HG03135 (cell line): ENCODE measurements at regions not wholly inside any gene's neighbourhood (a gene's known extent, or its start where the extent isn't known, plus 50 kb on each side); places are given as distances from the start of the nearest gene placed in this dataset.
"Not testable (repeated sequence)": the region's sequence is repeated elsewhere in the genome, so short reads cannot be mapped to it uniquely, and the experiment has no call there.

Experiments
- ATAC-seq: cut with Tn5 transposase; IDR thresholded peaks from one replicate; pipeline ENCODE4 v1.9.1; 2021; ENCODE audit warnings: mild to moderate bottlenecking, moderate library complexity; ENCODE audit not compliant: unreplicated experiment

DNA sequence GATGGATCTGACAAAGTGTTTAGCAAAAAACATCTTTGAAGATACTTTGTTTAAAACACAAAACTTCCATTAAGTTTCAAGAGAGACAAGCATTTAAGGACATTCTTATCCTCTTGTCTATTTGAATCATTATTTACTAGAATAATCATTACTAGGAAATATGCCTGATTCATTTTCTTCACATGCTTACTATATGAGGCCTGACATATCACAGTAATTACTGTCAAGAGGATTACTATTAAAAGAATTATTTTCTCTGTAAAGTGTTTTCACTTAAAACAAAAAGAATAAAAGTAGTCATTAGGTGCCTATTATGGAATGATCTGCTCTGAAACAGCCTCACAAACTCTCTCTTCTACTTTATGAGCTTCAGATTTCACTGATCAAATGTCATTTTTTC is 402.1 kb upstream of the MGAT4C start:
- ATAC-seq, result no peak

DNA sequence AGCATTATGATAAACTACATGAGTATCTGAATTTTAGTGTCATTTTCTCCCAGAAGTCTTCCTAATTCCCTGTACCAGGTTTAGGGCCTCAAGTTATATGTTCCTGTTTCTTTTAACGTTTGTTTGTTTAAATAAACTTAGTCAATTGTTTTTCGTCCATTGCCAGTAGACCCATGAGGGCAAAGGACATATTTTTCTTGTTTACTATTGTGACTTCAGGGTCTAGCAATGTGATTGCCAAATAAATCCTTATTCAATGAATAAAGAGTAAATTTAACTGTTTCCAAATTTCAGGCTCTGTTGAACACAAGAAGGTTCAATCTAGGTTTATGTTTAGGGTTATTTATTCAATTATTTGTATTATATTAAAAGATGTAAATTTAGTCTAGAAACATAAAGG is 391.6 kb upstream of the MGAT4C start:
- ATAC-seq, result no peak

DNA sequence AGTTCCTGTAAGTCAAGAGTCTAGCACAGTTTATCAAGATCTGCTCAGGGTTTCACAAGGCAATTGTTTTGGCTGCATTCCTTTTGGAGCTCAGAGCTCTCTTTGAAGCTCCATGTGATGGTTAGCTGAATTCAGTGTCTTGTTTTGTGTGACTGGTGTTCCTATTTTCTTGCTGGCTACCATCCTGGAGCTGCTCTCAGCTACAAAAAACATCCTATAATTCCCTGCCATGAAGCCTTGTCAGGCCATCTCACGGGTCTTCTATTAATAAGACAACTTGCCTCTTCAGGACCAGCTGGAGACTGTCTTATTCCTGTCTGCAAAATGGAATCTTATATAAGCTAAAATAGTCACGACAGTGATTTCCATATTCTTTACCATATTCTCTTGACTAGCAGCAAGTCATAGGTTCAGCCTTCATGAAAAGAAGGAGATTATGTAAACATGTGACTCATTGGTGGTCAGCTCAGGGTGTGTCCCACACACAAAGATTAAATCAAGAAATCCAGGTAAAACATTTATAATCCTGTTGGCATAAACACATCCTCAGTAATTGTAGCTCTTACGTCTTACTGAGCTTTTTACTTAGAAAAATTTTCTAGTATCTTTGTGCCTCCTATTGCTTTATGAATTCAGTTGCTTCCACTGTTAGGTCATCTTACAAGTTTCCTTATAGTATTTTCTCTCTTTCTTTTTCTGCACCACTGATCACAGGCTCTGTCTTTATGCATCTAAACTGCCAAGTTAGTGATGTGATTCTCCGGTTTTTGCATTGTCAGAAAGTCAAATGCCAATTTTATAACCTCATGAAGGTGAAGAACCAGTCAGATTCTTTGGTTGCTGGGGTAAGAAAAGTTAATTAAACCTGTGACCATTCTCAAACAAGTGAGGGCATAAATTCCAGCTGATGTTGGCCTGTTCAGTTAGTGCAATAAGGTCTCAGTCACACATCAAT is 378.5 kb upstream of the MGAT4C start:
- ATAC-seq, result no peak

DNA sequence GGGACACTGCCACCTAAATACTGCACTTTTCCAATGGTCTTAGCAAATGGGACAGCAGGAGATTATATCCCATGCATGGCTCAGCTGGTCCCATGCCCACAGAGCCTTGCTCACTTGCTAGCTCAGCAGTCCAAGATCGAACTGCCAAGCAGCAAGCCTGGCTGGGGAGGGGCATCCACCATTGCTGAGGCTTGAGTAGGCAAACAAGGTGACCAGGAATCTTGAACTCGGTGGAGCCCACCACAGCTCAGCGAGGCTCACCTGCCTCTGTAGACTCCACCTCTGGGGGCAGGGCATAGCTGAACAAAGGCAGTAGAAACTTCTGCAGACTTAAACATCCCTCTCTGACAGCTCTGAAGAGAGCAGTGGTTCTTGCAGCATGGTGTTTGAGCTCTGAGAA is 370.8 kb upstream of the MGAT4C start:
- no peak for ATAC-seq

DNA sequence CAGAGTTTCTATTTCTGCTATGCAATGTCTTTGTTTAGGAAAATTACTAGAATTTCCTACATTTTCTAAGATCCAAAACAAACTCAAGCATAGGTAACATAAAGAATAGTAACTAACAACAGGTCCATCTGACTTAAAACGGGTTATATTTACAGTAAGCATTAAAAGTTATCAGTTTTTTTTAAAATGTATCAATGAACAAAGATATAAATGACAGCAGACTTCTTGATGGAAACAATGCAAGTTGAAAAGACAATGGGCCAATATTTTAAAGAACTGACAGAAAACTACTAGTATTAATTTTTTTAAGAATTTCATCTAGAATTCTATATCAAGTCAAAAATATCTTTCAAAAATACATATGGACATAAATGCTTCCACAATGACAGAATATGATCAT is 367.1 kb upstream of the MGAT4C start:
- no peak for ATAC-seq

DNA sequence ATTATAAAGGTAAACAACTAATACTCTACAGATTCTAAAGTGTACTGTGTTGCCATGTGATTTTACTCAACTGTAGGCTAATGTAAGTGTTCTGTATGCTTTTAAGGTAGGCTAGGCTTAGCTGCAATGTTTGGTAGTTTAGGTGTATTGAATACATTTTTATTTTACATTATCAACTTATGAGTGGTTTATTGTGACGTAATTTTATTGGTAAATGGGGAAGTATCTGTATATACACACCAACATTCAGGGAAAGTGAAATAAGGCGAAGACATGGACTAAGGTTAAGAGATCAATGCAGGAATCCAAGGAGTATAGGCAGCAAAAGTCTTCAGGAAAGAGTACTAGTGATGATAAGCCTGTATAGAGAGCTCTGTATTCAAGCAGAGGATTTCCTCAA is 365.8 kb upstream of the MGAT4C start:
- no peak for ATAC-seq

DNA sequence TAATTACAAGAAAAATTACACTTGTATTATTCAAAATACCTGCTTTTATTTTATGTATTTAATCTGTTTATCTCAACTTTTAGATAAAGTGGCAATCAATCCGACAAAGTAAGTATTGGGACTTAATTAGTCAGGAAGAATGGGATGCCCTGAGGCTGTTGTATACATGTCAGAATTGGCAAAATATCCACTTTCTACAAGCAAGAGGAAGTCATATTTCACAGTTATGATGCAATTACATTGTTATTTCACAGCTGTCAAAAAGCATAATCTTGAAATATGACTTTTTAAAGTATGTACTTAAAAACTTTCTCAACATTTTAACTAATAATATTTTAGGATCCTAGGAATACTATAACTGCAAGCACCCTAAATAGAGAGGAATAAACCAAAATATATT is 357.1 kb upstream of the MGAT4C start:
- no peak for ATAC-seq

DNA sequence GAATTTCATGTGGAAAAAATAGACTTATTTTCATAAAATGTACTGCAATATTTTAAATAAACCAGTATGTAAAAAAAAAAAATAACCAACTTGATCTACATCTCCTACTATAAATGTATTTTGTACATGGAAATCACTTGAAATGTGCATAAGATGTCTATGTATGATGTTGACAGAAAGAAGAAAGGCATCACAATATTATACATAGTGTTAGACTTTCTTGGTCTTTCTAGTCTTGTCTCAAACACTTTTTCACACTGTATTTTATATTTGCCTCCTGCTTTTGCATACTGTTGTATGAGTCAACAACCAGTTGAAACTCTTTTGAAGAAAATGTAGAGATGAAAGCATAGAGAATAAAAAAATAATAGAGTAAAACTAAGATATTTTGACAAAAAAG is 352.4 kb upstream of the MGAT4C start:
- ATAC-seq, result no peak

DNA sequence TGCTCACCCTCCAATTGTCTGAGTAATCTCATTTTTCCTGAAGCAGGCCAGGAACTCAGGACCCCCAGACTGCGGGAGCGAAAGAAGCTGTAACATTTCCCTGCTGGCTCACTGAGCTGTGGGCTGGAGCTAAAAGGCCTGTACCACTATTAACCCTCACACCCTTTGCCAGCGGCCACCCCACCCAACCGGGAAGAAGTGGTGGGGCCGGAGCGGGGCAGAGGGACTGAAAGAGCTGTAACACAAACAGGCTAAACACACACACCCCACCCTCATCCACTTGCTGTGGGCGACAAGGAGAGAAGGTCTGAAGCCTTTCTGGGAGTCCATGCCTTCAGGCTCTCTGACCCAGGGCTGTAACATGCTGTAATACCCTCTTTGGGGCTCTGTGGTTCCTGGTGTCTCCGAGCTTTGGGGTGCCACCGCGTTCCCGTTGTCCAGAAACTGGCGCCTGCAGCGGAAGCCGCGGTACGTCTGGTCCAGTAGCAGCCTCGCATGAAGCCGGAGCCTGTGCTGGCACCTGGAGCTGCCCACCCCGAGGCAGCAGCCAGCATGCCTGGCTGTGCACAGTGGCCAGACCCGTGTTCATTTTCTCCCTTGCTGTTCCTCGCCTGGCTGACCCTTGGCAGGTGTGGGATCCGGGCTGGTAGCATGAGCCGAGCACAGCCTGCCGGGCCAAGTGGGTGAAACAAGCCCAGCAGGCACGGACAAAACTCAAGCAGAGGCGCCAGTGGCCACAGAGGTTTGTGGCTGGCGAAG is 345.5 kb upstream of the MGAT4C start:
- ATAC-seq, result no peak

DNA sequence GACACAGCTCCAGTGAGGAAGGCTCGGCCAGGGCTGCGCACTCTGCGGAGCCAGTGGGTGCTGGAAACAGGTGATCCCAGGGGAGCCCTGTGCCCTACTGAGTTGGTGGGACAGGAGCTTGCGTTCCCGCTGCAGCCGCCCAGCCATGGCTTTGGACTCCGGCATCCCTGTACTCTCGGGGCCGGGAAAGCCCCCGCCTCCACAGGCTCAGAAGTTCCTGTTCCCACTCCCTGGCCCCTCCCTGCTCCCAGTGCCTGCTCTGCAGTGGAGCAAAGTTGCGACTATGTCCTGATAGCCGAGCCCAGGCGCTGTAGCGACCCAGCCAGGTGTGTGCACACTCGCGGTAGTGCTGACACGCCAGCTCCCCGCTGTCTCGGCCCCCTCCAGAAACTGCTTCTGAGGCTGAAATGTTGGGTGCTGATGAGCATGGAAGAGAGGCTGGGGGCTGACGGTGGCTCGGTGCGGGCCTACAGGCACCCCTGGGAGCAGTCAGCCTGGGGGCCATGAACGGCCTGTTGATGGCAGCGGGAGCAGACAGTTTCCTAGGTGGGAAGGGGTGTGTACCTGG is 344.6 kb upstream of the MGAT4C start:
- ATAC-seq, result no peak

DNA sequence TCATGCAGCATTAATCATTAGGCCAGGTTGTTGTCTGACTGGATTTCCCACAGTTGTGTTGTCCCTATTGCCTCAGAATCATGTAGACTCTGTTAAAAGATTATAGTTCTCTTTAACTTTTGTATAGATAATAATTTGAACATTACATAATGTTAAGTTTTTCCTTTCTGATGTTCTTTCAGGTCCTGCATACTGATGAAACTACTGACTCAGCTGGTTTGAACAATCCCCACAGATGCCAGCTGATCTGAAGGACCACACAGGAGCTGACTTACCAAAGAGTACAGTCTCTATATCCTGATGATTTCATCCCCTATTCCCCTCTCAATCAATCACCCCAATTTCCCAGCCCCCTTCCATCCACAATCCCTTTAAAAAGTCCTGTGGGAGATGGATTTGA is 341.2 kb upstream of the MGAT4C start:
- no peak for ATAC-seq

DNA sequence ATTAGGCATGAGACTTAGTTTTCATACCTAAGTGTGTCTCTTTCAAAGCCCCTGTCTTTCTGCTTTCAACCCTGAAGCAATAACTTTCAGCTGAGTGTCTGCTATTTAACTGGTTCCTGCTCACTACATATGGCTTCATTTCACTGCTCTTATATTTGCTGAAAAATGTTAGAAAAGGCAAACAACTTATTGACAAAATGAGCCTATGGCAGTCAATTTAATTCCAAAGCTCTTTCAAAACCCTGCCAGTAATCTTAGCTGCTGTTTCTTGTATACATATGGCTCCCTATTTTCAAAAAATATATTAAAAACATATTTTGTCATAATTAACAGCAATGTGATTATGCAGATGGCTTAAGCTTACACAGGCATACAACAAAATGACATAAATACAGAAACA is 334.1 kb upstream of the MGAT4C start:
- no peak for ATAC-seq

DNA sequence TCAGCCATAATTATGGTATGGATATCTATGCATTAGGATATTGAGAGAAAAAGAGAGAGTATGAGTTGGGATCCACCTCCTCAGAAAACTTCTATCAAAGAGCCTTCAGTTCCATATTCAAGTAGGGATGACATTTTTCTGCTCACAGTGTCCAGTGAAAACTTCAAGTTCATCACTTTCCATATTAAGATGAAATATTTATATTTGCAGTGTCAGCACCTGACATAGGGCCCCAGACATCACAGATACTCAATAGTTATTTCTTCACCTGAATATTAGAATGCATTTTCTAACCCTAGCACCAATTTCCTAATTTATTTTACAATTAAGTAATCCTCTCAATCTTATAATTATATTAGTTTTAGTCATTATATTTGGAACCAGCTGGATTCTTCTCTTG is 318.0 kb upstream of the MGAT4C start:
- no peak for ATAC-seq

DNA sequence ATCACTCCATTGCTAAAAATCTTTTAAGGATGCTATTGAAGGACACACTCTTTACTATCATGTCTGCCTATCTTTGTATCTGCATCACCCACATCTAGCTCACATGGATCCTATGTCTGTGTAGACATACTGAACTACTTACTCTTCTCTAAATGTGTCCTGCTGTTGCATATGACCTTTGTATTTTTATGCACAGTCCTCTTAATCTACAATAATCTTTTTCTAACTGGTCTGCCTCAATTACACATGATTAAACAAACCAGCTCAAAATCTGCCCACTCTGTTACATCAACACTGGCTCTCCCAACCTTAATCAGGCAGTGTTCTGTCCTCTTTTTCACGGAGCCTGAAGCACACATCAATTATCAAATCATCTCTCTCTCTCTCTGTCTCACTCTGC is 316.3 kb upstream of the MGAT4C start:
- no peak for ATAC-seq

DNA sequence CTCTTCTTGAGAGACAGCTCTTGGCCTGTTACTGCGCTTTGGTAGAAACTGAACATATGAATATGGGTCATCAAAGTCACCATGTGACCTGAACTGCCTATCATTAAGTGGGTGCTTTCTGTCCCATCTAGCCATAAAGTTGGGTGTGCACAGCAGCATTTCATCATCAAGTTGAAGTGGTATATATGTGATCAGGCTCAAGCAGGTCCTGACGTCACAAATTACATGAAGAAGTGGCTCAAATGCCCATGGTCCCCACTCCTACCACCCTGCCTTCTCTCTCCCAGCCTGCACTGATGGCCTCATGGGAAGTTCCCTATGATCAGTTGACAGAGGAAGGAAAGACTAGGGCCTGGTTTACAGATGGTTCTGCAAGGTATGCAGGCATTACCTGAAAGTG is 308.8 kb upstream of the MGAT4C start:
- ATAC-seq, result no peak

DNA sequence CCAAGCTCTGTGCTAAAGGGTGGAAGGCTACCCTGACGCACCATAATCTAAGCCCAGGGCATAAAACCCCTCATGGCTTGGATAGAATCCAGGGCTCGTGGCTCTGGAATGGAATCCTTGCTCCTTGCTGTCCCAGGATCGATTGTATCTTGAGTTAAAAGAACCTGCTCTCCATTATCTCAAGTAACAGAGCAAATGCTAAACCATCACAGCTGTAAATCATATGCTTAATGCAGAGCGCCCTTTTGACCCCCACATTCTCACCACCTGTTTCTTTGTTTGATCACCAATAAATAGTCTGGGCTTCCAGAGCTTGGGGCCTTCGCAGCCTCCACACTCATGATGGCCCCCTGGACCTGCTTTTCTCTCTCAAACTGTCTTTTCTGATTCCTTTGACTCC is 299.3 kb upstream of the MGAT4C start:
- not testable (repeated sequence) for ATAC-seq

DNA sequence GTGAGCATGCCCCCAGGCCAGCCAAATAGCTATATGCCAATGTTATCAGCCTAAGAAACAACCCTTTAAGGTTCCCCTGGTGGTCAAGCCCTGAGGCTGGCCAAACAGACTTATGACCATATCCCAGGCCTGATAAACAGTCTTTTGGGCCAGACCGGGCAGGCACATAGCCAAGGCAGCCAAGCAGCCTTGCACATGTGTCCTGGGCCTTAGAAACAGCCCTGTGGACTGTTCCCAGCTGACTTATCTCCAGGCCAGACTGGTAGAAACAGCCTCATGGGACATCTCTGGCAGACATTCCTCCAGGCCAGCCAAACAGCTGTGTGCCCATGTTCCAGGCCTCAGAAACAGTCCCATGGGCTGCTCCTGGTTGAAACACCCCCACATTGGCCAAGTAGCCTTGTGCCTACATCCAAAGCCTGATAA is 295.0 kb upstream of the MGAT4C start:
- no peak for ATAC-seq

DNA sequence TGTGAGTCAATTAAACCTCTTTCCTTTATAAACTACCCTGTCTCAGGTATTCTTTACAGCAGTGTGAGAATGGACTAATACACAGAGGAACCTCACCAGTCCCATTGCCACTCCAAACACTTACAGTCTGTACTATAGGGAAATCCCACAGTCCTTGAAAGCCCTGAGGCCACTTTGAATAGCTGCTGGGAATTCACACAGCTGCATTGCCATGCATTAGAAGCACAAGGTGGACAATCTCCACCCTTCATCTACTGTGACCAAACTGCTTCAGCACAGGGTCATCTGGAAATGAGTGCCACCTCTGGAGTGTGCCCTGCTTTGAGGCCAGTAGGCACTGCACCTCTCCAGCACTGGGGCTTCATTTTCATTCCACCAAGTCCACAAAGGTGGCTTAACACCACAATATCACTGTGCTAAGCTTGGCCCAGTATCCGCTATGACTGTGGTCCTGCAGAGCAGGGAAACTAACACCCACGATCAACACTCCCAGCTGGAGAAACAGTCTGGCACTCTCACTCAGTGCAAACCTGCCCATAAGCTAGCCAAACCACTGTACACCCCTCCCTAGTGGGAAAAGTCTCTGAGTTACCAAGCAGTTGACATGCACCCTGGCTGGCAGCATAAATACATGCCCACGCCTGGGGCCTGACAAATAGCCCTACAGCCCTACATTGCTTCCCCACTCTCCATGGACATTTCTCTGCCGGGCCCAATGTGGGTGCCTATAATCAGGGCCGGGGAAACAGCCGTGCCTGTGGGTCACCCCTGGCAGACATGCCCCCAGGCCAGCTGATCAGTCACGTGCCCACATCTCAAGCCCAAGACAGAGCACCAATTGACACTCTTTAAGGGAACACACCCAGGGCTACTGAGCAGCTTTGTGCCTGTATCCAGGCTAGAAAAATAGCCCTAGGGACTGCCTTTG is 294.3 kb upstream of the MGAT4C start:
- ATAC-seq, result no peak

DNA sequence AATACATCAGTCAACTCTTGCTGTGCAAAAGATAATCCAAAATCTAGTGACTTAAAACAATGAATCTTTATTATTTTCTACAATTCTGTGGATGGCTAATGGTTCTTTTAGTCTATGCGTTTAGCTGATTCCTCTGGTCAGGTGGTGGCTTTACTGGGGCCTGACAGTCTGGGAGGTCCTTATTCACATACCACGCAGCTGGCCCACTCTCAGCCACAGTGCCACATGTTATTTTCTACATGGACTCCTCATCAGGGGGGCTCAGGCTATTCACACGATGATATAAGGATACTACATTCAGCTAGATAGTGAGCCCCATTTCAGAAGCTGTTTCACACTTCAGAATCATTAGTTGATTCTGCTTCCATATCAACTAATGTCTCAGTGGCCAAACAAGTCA is 287.5 kb upstream of the MGAT4C start:
- ATAC-seq, result no peak

DNA sequence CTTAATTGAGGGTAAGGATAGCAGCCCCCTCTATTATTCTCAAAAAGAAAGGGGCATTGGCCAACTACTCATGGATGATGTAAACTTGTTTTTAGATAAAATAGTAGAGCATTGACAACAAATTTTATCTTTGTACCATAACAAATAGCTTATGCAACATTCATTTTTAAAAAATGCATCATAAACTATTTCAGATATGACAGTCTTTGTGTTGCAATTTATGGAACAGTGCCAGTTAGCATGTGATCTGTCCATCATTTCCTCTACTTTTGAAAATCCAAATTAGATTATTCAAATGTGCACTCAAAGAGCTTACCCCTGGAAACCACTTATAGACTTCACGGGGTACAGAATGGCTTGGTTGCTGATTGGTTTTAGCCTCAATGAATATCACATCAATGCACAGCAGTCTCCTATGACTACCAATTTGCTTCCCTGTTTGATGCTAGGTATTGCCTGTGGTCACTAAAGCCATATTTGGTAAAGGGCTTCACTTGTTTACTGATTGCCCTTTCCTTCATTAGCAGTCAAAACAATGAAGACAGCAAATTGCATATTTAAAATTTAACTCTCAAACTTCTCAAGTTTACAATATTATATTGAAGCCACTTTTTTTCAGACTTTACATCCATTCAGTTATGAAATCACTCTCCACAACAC is 274.9 kb upstream of the MGAT4C start:
- no peak for ATAC-seq
